SH-SY5Y (cell line): ENCODE measurements at regions not wholly inside any gene's neighbourhood (a gene's known extent, or its start where the extent isn't known, plus 50 kb on each side); places are given as distances from the start of the nearest gene placed in this dataset.

Source experiments
- GATA2 ChIP-seq: IDR thresholded peaks from 2 replicates; pipeline ENCODE4 v1.6.1; 2011; ENCODE audit warnings: mild to moderate bottlenecking, low read depth, low read length
- GATA3 ChIP-seq: IDR thresholded peaks from 2 replicates; pipeline ENCODE4 v1.6.1; 2011; ENCODE audit warnings: low read depth, mild to moderate bottlenecking, low read length, moderate library complexity

- TF ChIP-seq GATA2 (no peak), GATA3 (no peak)
These were observed 618.4 kb upstream of the NRP1 start for GRCh38 chr10:33952692-33953360.
